SK-N-SH treated with all-trans-retinoic acid at 6 μM for 48 hours (cell line): ENCODE measurements at regions not wholly inside any gene's neighbourhood (a gene's known extent, or its start where the extent isn't known, plus 50 kb on each side); places are given as distances from the start of the nearest gene placed in this dataset.

Experiments used
- CREB5 ChIP-seq: fragments of 250-450 bp; sonication (Bioruptor Pico); IDR thresholded peaks from 2 replicates; pipeline ENCODE4 v1.5.1; 2020; ENCODE audit warnings: low read depth, mild to moderate bottlenecking, moderate library complexity
- GLIS3 ChIP-seq: fragments of 250-450 bp; sonication (Bioruptor Pico); IDR thresholded peaks from 2 replicates; pipeline ENCODE4 v1.5.0; 2020; ENCODE audit warnings: mild to moderate bottlenecking, moderate library complexity
- SNAI2 ChIP-seq: fragments of 250-450 bp; sonication (Bioruptor Pico); IDR thresholded peaks from 2 replicates; pipeline ENCODE4 v1.5.0; 2020; ENCODE audit warnings: mild to moderate bottlenecking, moderate library complexity
- TCF4 ChIP-seq: fragments of 250-450 bp; sonication (Bioruptor Pico); IDR thresholded peaks from 2 replicates; pipeline ENCODE4 v1.8.0; 2021; ENCODE audit warnings: mild to moderate bottlenecking, moderate library complexity, borderline replicate concordance
- ZC3H10 ChIP-seq: fragments of 250-450 bp; sonication (Bioruptor Pico); IDR thresholded peaks from 2 replicates; pipeline ENCODE4 v1.5.1; 2021; ENCODE audit warnings: mild to moderate bottlenecking, moderate library complexity
- ZFP30 ChIP-seq: fragments of 450-650 bp; formaldehyde crosslinking; IDR thresholded peaks from 2 replicates; pipeline ENCODE4 v1.5.0; 2022; ENCODE audit warnings: mild to moderate bottlenecking, moderate library complexity
- ZNF8 ChIP-seq: fragments of 450-650 bp; formaldehyde crosslinking; IDR thresholded peaks from 2 replicates; pipeline ENCODE4 v1.5.0; 2020; ENCODE audit warnings: mild to moderate bottlenecking, moderate library complexity
- TF ChIP-seq, protein P1 (sequence below): fragments of 250-450 bp; sonication (Bioruptor Pico); IDR thresholded peaks from 2 replicates; pipeline ENCODE4 v1.8.0; 2020; ENCODE audit warnings: mild to moderate bottlenecking, moderate library complexity, borderline replicate concordance

DNA sequence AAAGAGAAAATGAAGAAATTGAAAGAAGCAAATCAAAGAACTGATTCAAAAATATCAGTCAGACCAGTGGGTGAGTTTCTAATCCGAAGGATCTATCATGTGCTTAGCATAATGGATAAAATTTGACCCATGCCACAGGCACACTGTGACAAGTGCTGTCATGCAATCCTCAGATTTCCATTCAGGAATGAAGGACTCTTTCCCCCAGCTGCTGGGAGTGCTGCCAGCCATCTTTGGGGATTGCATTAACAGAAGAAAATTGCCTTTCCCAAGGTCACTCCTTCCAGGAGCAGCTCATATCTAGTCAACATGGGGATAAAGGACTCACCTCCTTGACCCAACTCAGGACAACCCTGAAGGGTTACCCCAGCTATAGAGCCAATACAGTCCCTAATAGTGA, 316.7 kb upstream of the TBX18 start:
- no peak for TF ChIP-seq ZC3H10 (CRISPR knock-in tag)
- no peak for TF ChIP-seq ZNF8 (CRISPR knock-in tag)
- TF ChIP-seq CREB5 (CRISPR knock-in tag), result no peak
- no peak for TF ChIP-seq SNAI2 (CRISPR knock-in tag)
- no peak for TF ChIP-seq GLIS3 (CRISPR knock-in tag)
- no peak for TF ChIP-seq TCF4 (CRISPR knock-in tag)
- TF ChIP-seq, protein P1, sequence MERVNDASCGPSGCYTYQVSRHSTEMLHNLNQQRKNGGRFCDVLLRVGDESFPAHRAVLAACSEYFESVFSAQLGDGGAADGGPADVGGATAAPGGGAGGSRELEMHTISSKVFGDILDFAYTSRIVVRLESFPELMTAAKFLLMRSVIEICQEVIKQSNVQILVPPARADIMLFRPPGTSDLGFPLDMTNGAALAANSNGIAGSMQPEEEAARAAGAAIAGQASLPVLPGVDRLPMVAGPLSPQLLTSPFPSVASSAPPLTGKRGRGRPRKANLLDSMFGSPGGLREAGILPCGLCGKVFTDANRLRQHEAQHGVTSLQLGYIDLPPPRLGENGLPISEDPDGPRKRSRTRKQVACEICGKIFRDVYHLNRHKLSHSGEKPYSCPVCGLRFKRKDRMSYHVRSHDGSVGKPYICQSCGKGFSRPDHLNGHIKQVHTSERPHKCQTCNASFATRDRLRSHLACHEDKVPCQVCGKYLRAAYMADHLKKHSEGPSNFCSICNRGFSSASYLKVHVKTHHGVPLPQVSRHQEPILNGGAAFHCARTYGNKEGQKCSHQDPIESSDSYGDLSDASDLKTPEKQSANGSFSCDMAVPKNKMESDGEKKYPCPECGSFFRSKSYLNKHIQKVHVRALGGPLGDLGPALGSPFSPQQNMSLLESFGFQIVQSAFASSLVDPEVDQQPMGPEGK (CRISPR knock-in tag), result no peak
- TF ChIP-seq ZFP30 (CRISPR knock-in tag), result no peak
